ENCODE measurements at regions not wholly inside any gene's neighbourhood (a gene's known extent, or its start where the extent isn't known, plus 50 kb on each side); places are given as distances from the start of the nearest gene placed in this dataset.
"Not testable (repeated sequence)": the region's sequence is repeated elsewhere in the genome, so short reads cannot be mapped to it uniquely, and the experiment has no call there.

DNA sequence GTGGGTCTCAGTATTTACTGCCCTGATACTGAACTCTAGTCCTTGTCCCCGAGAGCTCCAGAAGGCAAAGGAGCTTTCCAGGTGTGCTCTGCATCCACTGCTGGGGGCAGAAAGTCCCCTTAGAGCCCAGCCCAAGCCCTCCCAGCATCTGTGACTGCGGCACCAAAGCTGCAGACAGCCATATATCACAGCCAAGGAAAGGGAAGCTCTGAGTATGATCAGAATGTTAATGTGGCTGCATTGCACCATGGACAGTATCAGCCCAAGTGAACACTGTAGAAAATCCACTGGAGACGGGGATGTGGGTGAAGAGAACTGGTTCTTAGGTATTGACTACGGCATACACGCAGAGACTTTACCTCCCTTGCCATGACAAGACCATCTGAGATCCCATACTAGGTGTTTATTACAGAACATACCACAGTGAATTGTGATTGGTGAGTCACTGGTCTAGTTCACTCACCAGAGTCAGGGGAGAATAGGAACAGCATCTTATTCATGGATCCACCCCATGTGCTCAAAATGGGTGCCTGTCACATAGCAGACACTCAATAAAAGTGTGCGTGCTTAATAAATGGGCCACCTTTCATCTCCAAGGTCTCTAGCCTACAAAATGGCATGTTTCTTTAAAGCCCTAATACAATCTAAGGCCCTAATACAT is 170.3 kb downstream of the HHIPL2 start:
- intact Hi-C loops (cut with DNase I): no loop called here
- WGBS, 2 donors: 58 to 70% methylated on average over 6 of the region's 6 CpGs
- Histone ChIP-seq H3K4me3 (ENCODE audit: low read length in 2 of 2) (no peak overlapping the region), H3K4me1 (ENCODE audit: control insufficient read depth in 1 of 2, insufficient read depth in 2 of 2, low read length in 2 of 2) (no peaks in the 10 kb centered on the region), H3K36me3 (ENCODE audit: control insufficient read depth in 1 of 2, insufficient read depth in 2 of 2, low read length in 1 of 2) (no peaks in the 10 kb centered on the region), H3K9me3 (ENCODE audit: control insufficient read depth, low read length) (no peaks in the 10 kb centered on the region), H3K27me3 (ENCODE audit: control insufficient read depth in 1 of 2, insufficient read depth in 2 of 2, low read length in 1 of 2) (peaks cover 0 to 1% of the 10 kb centered on the region in 2 donors), H3K27ac (ENCODE audit: low read depth in 1 of 2, low read length in 2 of 2) (no peak overlapping the region)
- ATAC-seq (ENCODE audit: low FRiP score) (no peak), DNase-seq (no peak)

DNA sequence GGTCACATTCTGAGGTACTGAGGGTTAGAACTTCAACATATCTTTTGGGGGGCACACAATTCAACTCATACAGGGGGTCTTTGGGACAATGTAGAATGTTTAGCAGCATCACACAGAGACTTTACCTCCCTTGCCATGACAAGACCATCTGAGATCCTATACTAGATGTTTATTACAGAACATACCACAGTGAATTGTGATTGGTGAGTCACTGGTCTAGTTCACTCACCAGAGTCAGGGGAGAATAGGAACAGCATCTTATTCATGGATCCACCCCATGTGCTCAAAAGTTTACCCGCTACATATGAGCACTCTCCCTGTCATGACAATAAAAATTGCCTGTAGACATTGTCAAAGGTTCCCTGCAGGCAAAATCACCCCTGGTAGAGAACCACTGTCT is 171.1 kb downstream of the HHIPL2 start:
- H3K4me1 ChIP-seq (ENCODE audit: control insufficient read depth in 1 of 2, insufficient read depth in 2 of 2, low read length in 2 of 2); ATAC-seq (ENCODE audit: low FRiP score); intact Hi-C loops (cut with DNase I); DNase-seq; H3K4me3 ChIP-seq (ENCODE audit: low read length in 2 of 2); H3K27me3 ChIP-seq (ENCODE audit: control insufficient read depth in 1 of 2, insufficient read depth in 2 of 2, low read length in 1 of 2); H3K9me3 ChIP-seq (ENCODE audit: control insufficient read depth, low read length); H3K27ac ChIP-seq (ENCODE audit: low read depth in 1 of 2, low read length in 2 of 2); H3K36me3 ChIP-seq (ENCODE audit: control insufficient read depth in 1 of 2, insufficient read depth in 2 of 2, low read length in 1 of 2): not testable (repeated sequence)
- WGBS, 2 donors: 99 to 100% methylated on average over 1 of the region's 1 CpG

DNA sequence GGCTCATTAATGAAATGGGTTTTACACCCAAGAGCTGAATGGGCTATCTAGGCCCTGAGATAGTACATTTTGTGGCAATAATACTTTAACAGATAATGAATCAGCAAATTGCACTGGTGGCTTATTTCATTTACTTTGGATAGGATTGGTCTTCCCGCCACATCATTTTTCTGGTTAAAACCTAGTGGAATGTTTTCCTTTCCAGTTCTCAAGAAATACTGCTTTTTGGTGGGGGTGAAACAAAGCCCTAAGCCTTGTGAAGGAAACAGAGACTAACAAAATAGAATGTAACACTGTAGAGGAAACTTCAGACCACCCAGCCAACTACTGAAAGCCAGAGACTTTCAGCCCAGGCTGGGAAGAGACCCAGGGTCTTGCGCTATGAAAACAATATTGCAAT is 172.2 kb downstream of the HHIPL2 start:
- no peaks in the 10 kb centered on the region for H3K4me1 ChIP-seq (ENCODE audit: control insufficient read depth in 1 of 2, insufficient read depth in 2 of 2, low read length in 2 of 2)
- intact Hi-C loops (cut with DNase I): no loop called here
- ATAC-seq (ENCODE audit: low FRiP score): no peak
- no peak for DNase-seq
- peaks cover 0 to 1% of the 10 kb centered on the region in 2 donors for H3K27me3 ChIP-seq (ENCODE audit: control insufficient read depth in 1 of 2, insufficient read depth in 2 of 2, low read length in 1 of 2)
- no peaks in the 10 kb centered on the region for H3K9me3 ChIP-seq (ENCODE audit: control insufficient read depth, low read length)
- H3K27ac ChIP-seq (ENCODE audit: low read depth in 1 of 2, low read length in 2 of 2): no peak overlapping the region
- 30 to 47% methylated on average over 2 of the region's 2 CpGs for WGBS, 2 donors
- no peaks in the 10 kb centered on the region for H3K36me3 ChIP-seq (ENCODE audit: control insufficient read depth in 1 of 2, insufficient read depth in 2 of 2, low read length in 1 of 2)
- H3K4me3 ChIP-seq (ENCODE audit: low read length in 2 of 2): no peak overlapping the region

DNA sequence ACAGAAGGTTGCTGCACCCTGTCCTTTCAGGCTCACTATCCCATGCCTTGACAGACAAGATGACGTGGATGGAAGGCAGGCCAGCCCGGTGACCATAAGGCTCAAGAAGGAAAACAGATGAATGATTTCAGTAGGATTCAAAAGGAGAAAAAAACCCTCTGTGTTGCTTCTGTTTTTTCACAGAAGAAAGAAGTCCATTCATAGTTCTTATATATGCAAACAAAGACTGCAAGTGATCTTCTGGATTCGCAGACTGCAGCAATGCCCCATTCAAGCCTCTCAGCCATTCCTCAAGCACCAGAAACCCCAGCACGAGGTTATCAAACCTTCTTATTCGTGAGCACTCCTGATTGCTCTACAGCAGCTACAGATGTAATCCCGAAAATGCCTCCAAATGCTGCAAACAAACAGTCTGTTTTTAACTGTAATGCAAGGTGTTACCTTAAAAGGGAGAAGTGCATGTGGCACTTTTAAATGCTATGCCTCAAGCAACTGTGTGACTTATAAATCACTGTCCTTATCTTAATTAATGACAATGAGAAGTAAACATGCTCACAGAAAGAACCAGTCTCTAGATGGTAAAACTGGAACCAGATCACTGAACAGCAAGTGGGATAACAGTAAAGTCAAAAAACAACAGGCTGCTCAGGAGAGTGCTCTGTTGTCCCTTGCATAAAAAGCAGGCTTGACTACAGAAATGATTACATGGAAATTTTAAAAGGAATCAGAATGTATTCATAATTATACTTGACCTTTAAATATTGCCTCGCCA is 173.9 kb downstream of the HHIPL2 start:
- ATAC-seq (ENCODE audit: low FRiP score) (no peak), DNase-seq (no peak)
- peaks cover 0 to 1% of the 10 kb centered on the region in 2 donors for H3K27me3 ChIP-seq (ENCODE audit: control insufficient read depth in 1 of 2, insufficient read depth in 2 of 2, low read length in 1 of 2)
- H3K36me3 ChIP-seq (ENCODE audit: control insufficient read depth in 1 of 2, insufficient read depth in 2 of 2, low read length in 1 of 2): no peaks in the 10 kb centered on the region
- WGBS, 2 donors: 35 to 39% methylated on average over 7 of the region's 7 CpGs
- no peak overlapping the region for H3K4me3 ChIP-seq (ENCODE audit: low read length in 2 of 2)
- no peaks in the 10 kb centered on the region for H3K4me1 ChIP-seq (ENCODE audit: control insufficient read depth in 1 of 2, insufficient read depth in 2 of 2, low read length in 2 of 2)
- no peaks in the 10 kb centered on the region for H3K9me3 ChIP-seq (ENCODE audit: control insufficient read depth, low read length)
- H3K27ac ChIP-seq (ENCODE audit: low read depth in 1 of 2, low read length in 2 of 2): no peak overlapping the region
- intact Hi-C loops (cut with DNase I): no loop called here

DNA sequence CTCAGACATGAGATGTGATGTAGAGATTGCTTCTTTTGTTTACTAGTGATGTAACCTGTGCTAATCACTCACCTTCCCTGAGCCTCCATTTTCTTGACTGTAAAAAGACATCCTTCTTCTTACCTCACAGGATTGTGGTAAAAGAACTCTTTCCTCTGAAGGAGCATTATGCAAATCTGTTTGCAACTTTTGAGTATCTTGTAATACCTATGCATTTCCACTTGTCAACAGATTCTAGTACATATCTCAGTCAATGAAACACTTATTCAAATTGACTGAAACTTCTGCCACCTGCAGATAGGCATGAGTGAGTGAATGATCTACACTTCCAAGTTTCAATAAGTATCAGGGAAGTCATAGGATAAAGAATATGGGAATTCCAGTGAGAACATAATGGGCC is 174.7 kb downstream of the HHIPL2 start:
- ATAC-seq (ENCODE audit: low FRiP score): no peak
- Histone ChIP-seq H3K36me3 (ENCODE audit: control insufficient read depth in 1 of 2, insufficient read depth in 2 of 2, low read length in 1 of 2) (no peaks in the 10 kb centered on the region), H3K27me3 (ENCODE audit: control insufficient read depth in 1 of 2, insufficient read depth in 2 of 2, low read length in 1 of 2) (peaks cover 0 to 1% of the 10 kb centered on the region in 2 donors), H3K27ac (ENCODE audit: low read depth in 1 of 2, low read length in 2 of 2) (no peak overlapping the region), H3K4me1 (ENCODE audit: control insufficient read depth in 1 of 2, insufficient read depth in 2 of 2, low read length in 2 of 2) (no peaks in the 10 kb centered on the region), H3K4me3 (ENCODE audit: low read length in 2 of 2) (no peak overlapping the region), H3K9me3 (ENCODE audit: control insufficient read depth, low read length) (no peaks in the 10 kb centered on the region)
- no peak for DNase-seq
- intact Hi-C loops (cut with DNase I): no loop called here

DNA sequence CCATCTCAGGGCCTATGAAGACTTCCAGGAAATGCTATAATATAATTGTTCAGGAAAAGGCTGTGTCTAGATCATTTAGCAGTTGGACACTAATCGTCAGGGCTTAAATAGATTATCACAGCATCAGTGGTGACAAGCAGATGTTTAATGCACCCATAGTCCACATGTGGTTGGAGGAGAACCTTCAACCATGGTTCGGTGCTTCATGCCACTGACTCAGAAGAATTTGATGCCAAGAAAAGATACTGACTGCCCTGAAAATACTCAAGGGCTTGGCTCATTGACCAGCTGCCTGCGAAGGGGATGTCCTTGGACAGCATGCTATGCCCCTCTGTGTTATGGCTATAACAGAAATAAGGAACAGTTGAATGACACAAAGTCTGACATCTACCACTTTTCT is 175.7 kb downstream of the HHIPL2 start:
- WGBS, 2 donors: 75 to 76% methylated on average over 3 of the region's 3 CpGs
- H3K4me1 ChIP-seq (ENCODE audit: control insufficient read depth in 1 of 2, insufficient read depth in 2 of 2, low read length in 2 of 2): no peaks in the 10 kb centered on the region
- intact Hi-C loops (cut with DNase I): no loop called here
- H3K4me3 ChIP-seq (ENCODE audit: low read length in 2 of 2): no peak overlapping the region
- H3K27me3 ChIP-seq (ENCODE audit: control insufficient read depth in 1 of 2, insufficient read depth in 2 of 2, low read length in 1 of 2): peaks cover 0 to 1% of the 10 kb centered on the region in 2 donors
- DNase-seq (no peak), ATAC-seq (ENCODE audit: low FRiP score) (no peak)
- no peak overlapping the region for H3K27ac ChIP-seq (ENCODE audit: low read depth in 1 of 2, low read length in 2 of 2)
- H3K36me3 ChIP-seq (ENCODE audit: control insufficient read depth in 1 of 2, insufficient read depth in 2 of 2, low read length in 1 of 2): no peaks in the 10 kb centered on the region
- no peaks in the 10 kb centered on the region for H3K9me3 ChIP-seq (ENCODE audit: control insufficient read depth, low read length)

DNA sequence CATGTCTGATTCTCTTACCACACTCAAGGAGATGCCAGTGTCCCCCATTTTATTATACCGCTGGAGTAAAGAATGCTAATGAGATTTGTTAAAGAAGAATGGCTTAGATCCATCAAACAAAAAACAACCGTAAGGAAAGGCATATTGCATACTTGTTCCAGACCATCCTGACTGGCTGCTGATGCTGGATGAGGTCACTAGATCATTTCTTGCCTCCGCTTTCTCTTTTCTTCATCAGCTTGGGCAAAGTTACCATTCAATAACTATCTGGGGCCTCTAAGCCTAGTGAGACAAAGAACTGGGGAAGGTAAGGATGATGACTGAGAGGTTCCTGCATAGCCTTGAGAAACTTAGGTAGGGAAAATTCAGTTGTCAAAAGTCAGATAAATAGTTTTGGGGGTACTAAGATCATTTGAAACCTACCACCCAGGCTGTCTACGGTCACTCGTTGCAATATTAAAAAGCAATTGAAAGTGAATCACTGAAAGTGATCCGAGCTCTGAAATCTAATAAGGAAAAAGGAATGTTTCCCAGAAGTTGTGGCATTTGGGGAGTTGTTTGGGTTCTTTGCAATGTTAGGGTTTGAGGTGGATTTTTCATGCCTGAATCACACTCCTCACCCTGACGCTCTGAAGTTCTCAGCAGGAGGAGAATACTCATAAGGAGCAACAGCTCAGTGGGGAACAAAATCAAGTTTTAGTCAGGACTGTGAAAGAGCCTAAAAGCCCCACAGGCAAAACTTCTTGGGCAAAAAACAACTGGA is 176.8 kb downstream of the HHIPL2 start:
- ATAC-seq (ENCODE audit: low FRiP score): no peak
- no peaks in the 10 kb centered on the region for H3K36me3 ChIP-seq (ENCODE audit: control insufficient read depth in 1 of 2, insufficient read depth in 2 of 2, low read length in 1 of 2)
- WGBS, 2 donors: 77 to 83% methylated on average over 7 of the region's 7 CpGs
- H3K9me3 ChIP-seq (ENCODE audit: control insufficient read depth, low read length): no peaks in the 10 kb centered on the region
- no peak overlapping the region for H3K27ac ChIP-seq (ENCODE audit: low read depth in 1 of 2, low read length in 2 of 2)
- H3K4me3 ChIP-seq (ENCODE audit: low read length in 2 of 2): no peak overlapping the region
- intact Hi-C loops (cut with DNase I): no loop called here
- H3K4me1 ChIP-seq (ENCODE audit: control insufficient read depth in 1 of 2, insufficient read depth in 2 of 2, low read length in 2 of 2): no peaks in the 10 kb centered on the region
- DNase-seq: no peak
- peaks cover 0 to 1% of the 10 kb centered on the region in 2 donors for H3K27me3 ChIP-seq (ENCODE audit: control insufficient read depth in 1 of 2, insufficient read depth in 2 of 2, low read length in 1 of 2)

DNA sequence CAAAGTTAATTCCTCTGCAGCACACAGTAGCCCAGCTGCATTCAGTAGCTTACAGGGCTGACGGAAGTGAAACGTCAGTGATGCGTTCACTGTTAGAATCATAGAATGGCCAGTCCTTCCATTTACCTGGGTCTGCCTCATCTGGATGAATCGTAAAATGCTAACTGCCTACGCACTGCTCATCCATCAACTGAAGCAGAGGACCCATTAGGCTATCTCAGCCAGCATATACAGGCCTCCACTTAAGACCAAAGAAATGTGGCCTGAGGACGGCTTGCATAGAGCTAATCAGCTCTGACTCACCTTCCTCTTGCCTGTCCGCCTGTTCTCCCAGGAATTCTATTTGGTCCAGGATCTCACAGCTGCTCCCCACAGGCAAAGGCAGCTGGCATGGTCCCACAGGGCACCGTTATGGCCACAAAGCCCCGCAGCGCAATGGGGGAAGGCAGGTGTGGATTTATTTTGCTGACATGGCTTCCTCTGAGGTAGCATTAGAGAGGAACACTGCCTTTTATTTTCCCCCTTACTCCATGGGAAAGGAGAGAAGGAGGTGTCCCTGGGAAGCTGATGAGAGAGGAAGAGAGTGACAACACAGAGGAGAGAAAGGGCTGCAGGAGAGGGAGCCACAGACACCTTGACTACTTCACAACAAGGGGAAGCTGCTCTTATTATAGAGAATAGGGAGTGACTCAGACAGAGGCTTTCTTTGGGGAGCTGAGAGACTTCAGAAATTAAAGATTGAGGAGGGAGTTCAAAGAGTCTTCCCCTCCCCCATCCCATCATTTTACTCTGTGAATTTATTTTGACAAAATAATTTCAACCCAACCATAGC is 177.6 kb downstream of the HHIPL2 start:
- intact Hi-C loops (cut with DNase I): no loop called here
- H3K4me1 ChIP-seq (ENCODE audit: control insufficient read depth in 1 of 2, insufficient read depth in 2 of 2, low read length in 2 of 2): no peaks in the 10 kb centered on the region
- WGBS, 2 donors: 72 to 74% methylated on average over 10 of the region's 10 CpGs
- no peaks in the 10 kb centered on the region for H3K36me3 ChIP-seq (ENCODE audit: control insufficient read depth in 1 of 2, insufficient read depth in 2 of 2, low read length in 1 of 2)
- no peaks in the 10 kb centered on the region for H3K9me3 ChIP-seq (ENCODE audit: control insufficient read depth, low read length)
- no peak overlapping the region for H3K4me3 ChIP-seq (ENCODE audit: low read length in 2 of 2)
- no peak overlapping the region for H3K27ac ChIP-seq (ENCODE audit: low read depth in 1 of 2, low read length in 2 of 2)
- DNase-seq (no peak), ATAC-seq (ENCODE audit: low FRiP score) (no peak)
- peaks cover 0 to 1% of the 10 kb centered on the region in 2 donors for H3K27me3 ChIP-seq (ENCODE audit: control insufficient read depth in 1 of 2, insufficient read depth in 2 of 2, low read length in 1 of 2)
